ENCODE measurements at regions not wholly inside any gene's neighbourhood (a gene's known extent, or its start where the extent isn't known, plus 50 kb on each side); places are given as distances from the start of the nearest gene placed in this dataset.

GRCh38 chr9:89797937-89798455, 193.2 kb downstream of the GADD45G start (continued):
- TF ChIP-seq RFX5 (IDR thresholded peaks at IDR 0.05; ENCODE audit: low read depth, low read length), result no peak
- TF ChIP-seq, protein P1, sequence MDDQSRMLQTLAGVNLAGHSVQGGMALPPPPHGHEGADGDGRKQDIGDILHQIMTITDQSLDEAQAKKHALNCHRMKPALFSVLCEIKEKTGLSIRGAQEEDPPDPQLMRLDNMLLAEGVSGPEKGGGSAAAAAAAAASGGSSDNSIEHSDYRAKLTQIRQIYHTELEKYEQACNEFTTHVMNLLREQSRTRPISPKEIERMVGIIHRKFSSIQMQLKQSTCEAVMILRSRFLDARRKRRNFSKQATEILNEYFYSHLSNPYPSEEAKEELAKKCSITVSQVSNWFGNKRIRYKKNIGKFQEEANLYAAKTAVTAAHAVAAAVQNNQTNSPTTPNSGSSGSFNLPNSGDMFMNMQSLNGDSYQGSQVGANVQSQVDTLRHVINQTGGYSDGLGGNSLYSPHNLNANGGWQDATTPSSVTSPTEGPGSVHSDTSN (IDR thresholded peaks at IDR 0.05; ENCODE audit: insufficient replicate concordance, low read depth, low read length), result no peak

- no peak overlapping the region for H2AFZ ChIP-seq (ENCODE audit: control insufficient read depth, low read depth, low read length)
- intact Hi-C loops (cut with micrococcal nuclease; ENCODE audit: unreplicated experiment) (no loop called here), in situ Hi-C loops (cut with MboI) (no loop called here)
- WGBS (ENCODE audit: insufficient coverage, insufficient replicate concordance, low lambda C conversion rate, missing lambda C conversion rate), result 52% methylated on average over 4 of the region's 4 CpGs
- ChIA-PET POLR2A (no interaction called here), SMC1A (ENCODE audit: uncharacterized antibody, unreplicated experiment) (interaction anchor here (1.0 to 1.2 kb wide), 2 partner anchors 10 to 16 kb away, joined by 3 read pairs; no protein-coding TSS in a partner anchor), CTCF (interaction anchor here (0.8 to 1.4 kb wide), 2 partner anchors 17 to 196 kb away, joined by 3 read pairs; no protein-coding TSS in a partner anchor), RAD21 (ENCODE audit: unreplicated experiment) (interaction anchor here (1.7 kb wide), 1 partner anchor 12 kb away, joined by 3 read pairs; no protein-coding TSS in a partner anchor)
- no peaks in the 10 kb centered on the region for H4K20me1 ChIP-seq (ENCODE audit: control insufficient read depth, insufficient read depth)
- BruUV-seq (replicated peaks), result no TSS peak
- H3K4me2 ChIP-seq (ENCODE audit: control insufficient read depth, insufficient read depth), result no peak overlapping the region
- ATAC-seq, result no peak
- no peak for FAIRE-seq
- DNase-seq (ENCODE audit: low read depth, low spot score), result no peak
- H3K36me3 ChIP-seq (ENCODE audit: control insufficient read depth in 2 of 2, insufficient read depth in 2 of 2, low read length in 1 of 2), result no peaks in the 10 kb centered on the region
- H3K27me3 ChIP-seq (replicated peaks in 1 of 2; ENCODE audit: control insufficient read depth in 2 of 2, insufficient read depth in 2 of 2, low read length in 1 of 2), result 0 out of 4 replicates have a peak, but pooled peaks cover 0 to 3% of the 10 kb centered on the region in 2 experiments
- no peak overlapping the region for H3K27ac ChIP-seq (ENCODE audit: control insufficient read depth, insufficient read depth)
- H3K79me2 ChIP-seq (ENCODE audit: control insufficient read depth, insufficient read depth, low read length), result no peaks in the 10 kb centered on the region
- no peaks in the 10 kb centered on the region for H3K4me1 ChIP-seq (ENCODE audit: control insufficient read depth, insufficient read depth, low read length)
- H3K9ac ChIP-seq (ENCODE audit: control insufficient read depth, insufficient read depth, low read length), result no peak overlapping the region
- no peak overlapping the region for H3K4me3 ChIP-seq
- H3K9me3 ChIP-seq (replicated peaks; ENCODE audit: control insufficient read depth, insufficient read depth, low read length), result no peaks in the 10 kb centered on the region
- TF ChIP-seq TAF1 (IDR thresholded peaks at IDR 0.05; ENCODE audit: borderline replicate concordance, low read depth, low read length) (no peak), WRNIP1 (IDR thresholded peaks at IDR 0.05; ENCODE audit: borderline replicate concordance, low read depth, low read length) (no peak), ZZZ3 (IDR thresholded peaks at IDR 0.05; ENCODE audit: control insufficient read depth, insufficient read length, low read depth) (no peak), IKZF2 (IDR thresholded peaks at IDR 0.05) (no peak), MXI1 (IDR thresholded peaks at IDR 0.05; ENCODE audit: low read depth, low read length) (no peak), TCF3 (IDR thresholded peaks at IDR 0.05; ENCODE audit: borderline replicate concordance, insufficient read depth, low read depth, low read length) (no peak), ZSCAN29 (IDR thresholded peaks at IDR 0.05) (no peak), LARP7 (IDR thresholded peaks at IDR 0.05) (no peak), KLF5 (IDR thresholded peaks at IDR 0.05; ENCODE audit: partially characterized antibody) (no peak), NFIC (IDR thresholded peaks at IDR 0.05; ENCODE audit: low read depth, low read length) (no peak), BCL11A (IDR thresholded peaks at IDR 0.05; ENCODE audit: low read depth, low read length) (no peak), KDM1A (IDR thresholded peaks at IDR 0.05; ENCODE audit: borderline replicate concordance) (no peak), NFXL1 (IDR thresholded peaks at IDR 0.05; ENCODE audit: borderline replicate concordance) (no peak), TCF7 (IDR thresholded peaks at IDR 0.05; ENCODE audit: borderline replicate concordance) (no peak), ZNF24 (IDR thresholded peaks at IDR 0.05) (no peak)
- TF ChIP-seq, protein P2, sequence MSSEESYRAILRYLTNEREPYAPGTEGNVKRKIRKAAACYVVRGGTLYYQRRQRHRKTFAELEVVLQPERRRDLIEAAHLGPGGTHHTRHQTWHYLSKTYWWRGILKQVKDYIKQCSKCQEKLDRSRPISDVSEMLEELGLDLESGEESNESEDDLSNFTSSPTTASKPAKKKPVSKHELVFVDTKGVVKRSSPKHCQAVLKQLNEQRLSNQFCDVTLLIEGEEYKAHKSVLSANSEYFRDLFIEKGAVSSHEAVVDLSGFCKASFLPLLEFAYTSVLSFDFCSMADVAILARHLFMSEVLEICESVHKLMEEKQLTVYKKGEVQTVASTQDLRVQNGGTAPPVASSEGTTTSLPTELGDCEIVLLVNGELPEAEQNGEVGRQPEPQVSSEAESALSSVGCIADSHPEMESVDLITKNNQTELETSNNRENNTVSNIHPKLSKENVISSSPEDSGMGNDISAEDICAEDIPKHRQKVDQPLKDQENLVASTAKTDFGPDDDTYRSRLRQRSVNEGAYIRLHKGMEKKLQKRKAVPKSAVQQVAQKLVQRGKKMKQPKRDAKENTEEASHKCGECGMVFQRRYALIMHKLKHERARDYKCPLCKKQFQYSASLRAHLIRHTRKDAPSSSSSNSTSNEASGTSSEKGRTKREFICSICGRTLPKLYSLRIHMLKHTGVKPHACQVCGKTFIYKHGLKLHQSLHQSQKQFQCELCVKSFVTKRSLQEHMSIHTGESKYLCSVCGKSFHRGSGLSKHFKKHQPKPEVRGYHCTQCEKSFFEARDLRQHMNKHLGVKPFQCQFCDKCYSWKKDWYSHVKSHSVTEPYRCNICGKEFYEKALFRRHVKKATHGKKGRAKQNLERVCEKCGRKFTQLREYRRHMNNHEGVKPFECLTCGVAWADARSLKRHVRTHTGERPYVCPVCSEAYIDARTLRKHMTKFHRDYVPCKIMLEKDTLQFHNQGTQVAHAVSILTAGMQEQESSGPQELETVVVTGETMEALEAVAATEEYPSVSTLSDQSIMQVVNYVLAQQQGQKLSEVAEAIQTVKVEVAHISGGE (CRISPR knock-in tag; IDR thresholded peaks at IDR 0.05), result no peak
Measured at GRCh38 chr9:89798547-89799120, 193.8 kb downstream of the GADD45G start.
